Karpas-422 (cell line): ENCODE measurements at regions not wholly inside any gene's neighbourhood (a gene's known extent, or its start where the extent isn't known, plus 50 kb on each side); places are given as distances from the start of the nearest gene placed in this dataset.

Experiments used
- DNase-seq: peaks from one replicate; pipeline ENCODE4 v3.0.0-alpha.2; 2015
- H2AFZ ChIP-seq: fragments of 200-600 bp; sonication (generic); 2 replicates; pipeline ENCODE4 v1.6.1; 2014; ENCODE audit warnings: antibody characterized with exemption, low read length, mixed read lengths
- H3K27ac ChIP-seq: fragments of 200-600 bp; sonication (generic); 2 replicates; pipeline ENCODE4 v1.5.1; 2014; ENCODE audit warnings: mild to moderate bottlenecking, low read length, moderate library complexity
- H3K27me3 ChIP-seq: fragments of 200-600 bp; sonication (generic); 2 replicates; pipeline ENCODE4 v1.6.1; 2014; ENCODE audit warnings: low read length, mixed read lengths
- H3K36me3 ChIP-seq: fragments of 200-600 bp; sonication (generic); 2 replicates; pipeline ENCODE4 v1.6.1; 2014; ENCODE audit warnings: low read length, mixed read lengths; ENCODE audit not compliant: insufficient read depth
- H3K4me1 ChIP-seq: fragments of 200-600 bp; sonication (generic); 2 replicates; pipeline ENCODE4 v1.6.1; 2014; ENCODE audit warnings: mild to moderate bottlenecking, low read length, mixed read lengths
- H3K4me2 ChIP-seq: fragments of 200-600 bp; sonication (generic); 2 replicates; pipeline ENCODE4 v1.6.1; 2014; ENCODE audit warnings: low read length, low read depth, mild to moderate bottlenecking; ENCODE audit not compliant: poor library complexity, severe bottlenecking
- H3K4me3 ChIP-seq: fragments of 200-600 bp; sonication (generic); 2 replicates; pipeline ENCODE4 v1.5.1; 2014; ENCODE audit warnings: mild to moderate bottlenecking, antibody characterized with exemption, low read length, mixed read lengths
- H3K79me2 ChIP-seq: fragments of 200-600 bp; sonication (generic); 2 replicates; pipeline ENCODE4 v1.6.1; 2014; ENCODE audit warnings: mild to moderate bottlenecking, low read length, mixed read lengths
- H3K9ac ChIP-seq: fragments of 200-600 bp; sonication (generic); 2 replicates; pipeline ENCODE4 v1.6.0; 2014; ENCODE audit warnings: low read length
- H3K9me2 ChIP-seq: fragments of 200-600 bp; sonication (generic), shearing (Covaris generic); replicated peaks from 2 replicates; pipeline ENCODE4 v1.6.0; 2014; ENCODE audit warnings: mild to moderate bottlenecking, low read length, moderate library complexity; ENCODE audit not compliant: insufficient read depth
- H3K9me3 ChIP-seq: fragments of 300-700, 200-600 bp; sonication (generic); 2 replicates; pipeline ENCODE4 v1.6.1; 2014; ENCODE audit warnings: low read length, mixed read lengths
- H4K20me1 ChIP-seq: fragments of 200-600 bp; sonication (generic); 2 replicates; pipeline ENCODE4 v1.6.1; 2014; ENCODE audit warnings: mild to moderate bottlenecking, antibody characterized with exemption, low read length, low read depth; ENCODE audit not compliant: insufficient read depth

DNA sequence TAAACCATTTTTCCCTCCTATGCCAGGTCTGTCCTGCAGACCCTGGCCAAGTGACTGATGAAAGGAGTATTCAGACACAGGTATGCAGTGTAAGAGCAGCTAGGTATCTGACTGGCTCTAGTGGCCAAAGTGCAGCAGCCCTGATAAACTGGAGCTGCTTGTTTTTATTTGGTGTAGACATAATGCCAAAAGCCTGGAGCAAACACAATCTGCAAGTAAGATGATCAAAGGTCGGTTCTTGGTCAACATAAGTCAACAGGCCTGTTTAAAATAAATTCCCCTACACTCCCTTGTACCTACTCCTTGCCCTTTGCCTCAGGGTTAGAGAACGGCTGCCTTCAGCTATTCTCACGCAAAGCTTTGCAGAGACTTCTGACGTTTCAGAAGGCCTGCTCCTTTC is 1003.1 kb downstream of the ZPLD1 start:
- no peaks in the 10 kb centered on the region for H4K20me1 ChIP-seq
- no peak overlapping the region for H3K4me3 ChIP-seq
- no peaks in the 10 kb centered on the region for H3K9me2 ChIP-seq
- no peak overlapping the region for H3K27ac ChIP-seq
- no peaks in the 10 kb centered on the region for H3K27me3 ChIP-seq
- no peak overlapping the region for H2AFZ ChIP-seq
- H3K4me2 ChIP-seq, result no peak overlapping the region
- H3K79me2 ChIP-seq, result no peaks in the 10 kb centered on the region
- DNase-seq, result no peak
- no peaks in the 10 kb centered on the region for H3K36me3 ChIP-seq
- H3K9me3 ChIP-seq, result peaks cover 4% of the 10 kb centered on the region
- H3K4me1 ChIP-seq, result no peaks in the 10 kb centered on the region
- no peak overlapping the region for H3K9ac ChIP-seq

DNA sequence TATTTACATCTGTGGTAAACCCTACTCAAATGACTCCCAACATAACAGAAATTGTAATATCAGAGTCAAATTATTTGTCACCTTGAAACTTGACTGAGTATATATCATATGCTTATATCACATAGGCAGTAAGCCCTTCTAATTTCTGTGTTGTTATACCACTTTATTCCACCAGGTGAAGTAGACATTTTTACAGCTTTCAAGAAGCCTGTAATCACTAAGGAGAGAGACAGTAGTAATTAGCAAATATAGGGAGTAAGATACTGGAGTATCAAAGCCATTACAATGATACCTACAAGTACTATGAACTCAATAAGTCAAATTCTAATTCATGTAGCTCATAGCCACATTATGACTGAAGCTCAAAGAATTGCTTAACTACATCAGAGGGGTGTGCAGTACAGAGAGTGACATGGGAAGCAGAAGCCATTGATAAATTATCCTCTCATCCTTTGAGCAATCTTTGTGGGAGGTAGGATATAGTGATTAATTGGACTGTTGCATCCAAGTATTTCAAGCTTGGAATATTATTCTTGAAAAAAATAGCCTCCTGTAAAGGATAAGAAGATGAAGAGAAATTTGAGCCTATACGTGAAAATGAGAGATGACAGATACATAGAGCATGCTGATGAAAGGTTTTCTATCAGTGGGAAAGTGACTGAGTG is 1005.9 kb downstream of the ZPLD1 start:
- no peaks in the 10 kb centered on the region for H4K20me1 ChIP-seq
- no peak overlapping the region for H3K4me3 ChIP-seq
- H2AFZ ChIP-seq, result no peak overlapping the region

DNA sequence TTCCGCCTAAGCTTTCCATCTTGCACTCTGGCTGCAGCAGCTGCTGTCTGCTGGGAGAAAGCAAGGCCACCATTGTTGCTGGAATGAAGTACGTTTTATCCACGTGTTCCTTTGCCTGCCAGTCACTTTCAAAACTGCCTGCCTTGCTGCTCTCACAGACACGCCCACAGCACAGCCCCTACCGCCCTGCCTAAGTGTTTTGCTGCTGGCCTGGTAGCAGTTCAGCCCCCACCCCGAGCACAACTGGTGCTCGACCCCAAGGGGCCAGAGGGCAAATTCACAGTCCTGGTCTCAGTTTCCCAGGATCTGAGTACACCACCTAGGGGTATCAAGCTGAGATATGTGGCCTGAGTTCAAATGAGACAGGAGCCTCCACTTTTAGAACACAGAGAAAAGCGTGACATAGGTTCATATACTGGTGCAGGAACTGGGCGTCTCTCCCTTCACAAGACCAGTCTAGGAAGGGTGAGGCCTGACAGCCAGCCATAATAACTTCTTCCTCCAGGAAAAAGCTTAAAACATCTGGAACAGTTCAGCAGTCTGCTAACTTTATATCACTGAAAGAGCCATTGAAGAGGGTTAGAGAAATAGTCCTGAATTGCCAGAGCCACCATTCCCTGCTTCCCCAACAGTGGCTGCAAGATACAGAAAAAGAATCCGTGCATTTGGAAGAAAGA is 1012.3 kb downstream of the ZPLD1 start:
- no peaks in the 10 kb centered on the region for H4K20me1 ChIP-seq
- H2AFZ ChIP-seq, result no peak overlapping the region
- no peak for DNase-seq
- H3K36me3 ChIP-seq, result no peaks in the 10 kb centered on the region
- no peaks in the 10 kb centered on the region for H3K4me1 ChIP-seq
- H3K4me2 ChIP-seq, result no peak overlapping the region
- peaks cover 3% of the 10 kb centered on the region; the same call in 1 of the 2 replicates for H3K9me3 ChIP-seq
- no peaks in the 10 kb centered on the region for H3K79me2 ChIP-seq
- no peak overlapping the region for H3K4me3 ChIP-seq
- H3K9me2 ChIP-seq, result no peaks in the 10 kb centered on the region
- no peak overlapping the region for H3K27ac ChIP-seq
- no peaks in the 10 kb centered on the region for H3K27me3 ChIP-seq
- no peak overlapping the region for H3K9ac ChIP-seq

More for the DNA sequence above, 1005.9 kb downstream of the ZPLD1 start:
- Histone ChIP-seq H3K9ac (no peak overlapping the region), H3K9me2 (no peaks in the 10 kb centered on the region), H3K79me2 (no peaks in the 10 kb centered on the region), H3K4me2 (no peak overlapping the region), H3K36me3 (no peaks in the 10 kb centered on the region), H3K9me3 (peaks cover 4% of the 10 kb centered on the region), H3K4me1 (no peaks in the 10 kb centered on the region), H3K27me3 (no peaks in the 10 kb centered on the region), H3K27ac (no peak overlapping the region)
- DNase-seq, result peak; percentile 49

DNA sequence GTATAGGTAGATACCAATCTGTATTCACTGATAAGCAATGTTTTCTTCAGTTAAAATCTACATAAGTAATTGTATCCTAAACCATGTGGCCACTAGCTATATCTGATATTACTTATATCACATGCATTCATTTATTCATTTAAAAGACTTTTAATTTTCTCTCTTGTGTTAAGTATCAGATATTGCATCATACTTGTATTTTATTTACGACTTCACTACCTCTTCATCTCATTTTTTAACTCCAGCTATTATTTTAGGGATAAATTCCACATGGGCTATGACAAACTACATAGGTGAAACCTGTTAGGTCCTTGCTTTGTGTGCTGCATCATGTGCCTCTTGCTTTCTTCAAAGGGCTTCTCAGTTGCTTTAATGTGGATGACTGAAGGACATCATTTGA is 1018.3 kb downstream of the ZPLD1 start:
- Histone ChIP-seq H3K79me2 (no peaks in the 10 kb centered on the region), H3K36me3 (no peaks in the 10 kb centered on the region), H3K9me3 (0 out of 2 replicates have a peak, but pooled peaks cover 3% of the 10 kb centered on the region), H3K9me2 (no peaks in the 10 kb centered on the region), H4K20me1 (no peaks in the 10 kb centered on the region), H3K4me1 (no peaks in the 10 kb centered on the region), H3K4me3 (no peak overlapping the region), H3K27me3 (no peaks in the 10 kb centered on the region), H2AFZ (no peak overlapping the region), H3K4me2 (no peak overlapping the region), H3K27ac (no peak overlapping the region), H3K9ac (no peak overlapping the region)
- DNase-seq, result no peak

DNA sequence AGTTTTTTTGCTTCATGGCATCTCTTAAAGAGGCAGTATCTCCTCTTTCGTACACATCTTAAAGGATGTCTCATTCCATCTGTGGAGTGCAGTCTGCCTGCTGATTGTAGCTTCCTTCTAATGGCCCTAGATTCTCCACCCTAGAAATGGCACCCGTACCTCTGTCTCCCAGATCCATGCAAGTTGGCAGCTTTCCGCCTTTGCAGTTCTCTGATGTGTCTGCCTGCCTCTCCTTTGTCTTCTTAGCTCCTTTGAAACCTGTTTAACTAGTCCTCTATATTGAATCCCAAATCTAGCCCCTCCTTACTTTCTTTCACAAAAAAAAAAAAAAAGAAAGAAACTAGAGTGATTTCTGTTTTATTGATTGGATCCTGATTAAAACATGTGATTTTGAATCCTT is 1025.0 kb downstream of the ZPLD1 start:
- no peaks in the 10 kb centered on the region for H3K27me3 ChIP-seq
- no peak overlapping the region for H3K27ac ChIP-seq
- no peak overlapping the region for H2AFZ ChIP-seq
- no peaks in the 10 kb centered on the region for H3K9me2 ChIP-seq
- no peaks in the 10 kb centered on the region; the same call in 1 of the 2 replicates for H3K9me3 ChIP-seq
- H3K9ac ChIP-seq, result no peak overlapping the region
- H3K4me1 ChIP-seq, result no peaks in the 10 kb centered on the region
- no peaks in the 10 kb centered on the region for H3K79me2 ChIP-seq
- H4K20me1 ChIP-seq, result no peaks in the 10 kb centered on the region
- no peak overlapping the region for H3K4me2 ChIP-seq
- H3K36me3 ChIP-seq, result no peaks in the 10 kb centered on the region
- no peak for DNase-seq
- no peak overlapping the region for H3K4me3 ChIP-seq

DNA sequence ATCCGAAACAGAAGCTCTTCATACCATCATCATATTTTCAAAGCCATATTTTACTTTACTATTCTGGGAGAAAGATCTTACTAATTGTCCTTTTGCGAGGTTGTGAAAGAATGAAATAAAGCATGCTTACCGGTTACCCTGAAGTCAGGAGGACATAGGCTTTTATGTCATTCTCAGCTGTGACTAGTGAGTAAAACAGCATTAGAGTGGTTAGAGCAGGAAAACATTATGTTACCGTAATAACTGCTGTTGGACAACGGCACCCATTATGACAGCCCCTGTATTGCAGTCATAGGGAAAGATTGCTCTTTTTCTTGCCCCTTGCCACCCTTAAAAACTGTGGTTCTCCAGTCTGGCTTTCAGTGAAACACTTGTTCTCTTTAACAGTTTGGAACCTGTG is 1035.7 kb downstream of the ZPLD1 start:
- H3K4me3 ChIP-seq, result no peak overlapping the region
- peaks cover 14% of the 10 kb centered on the region for H3K9me3 ChIP-seq
- DNase-seq, result no peak
- H3K79me2 ChIP-seq, result no peaks in the 10 kb centered on the region
- H3K4me1 ChIP-seq, result no peaks in the 10 kb centered on the region
- H2AFZ ChIP-seq, result no peak overlapping the region
- no peaks in the 10 kb centered on the region for H4K20me1 ChIP-seq
- H3K9me2 ChIP-seq, result no peaks in the 10 kb centered on the region
- no peak overlapping the region for H3K4me2 ChIP-seq
- no peaks in the 10 kb centered on the region for H3K27me3 ChIP-seq
- no peak overlapping the region for H3K27ac ChIP-seq
- H3K9ac ChIP-seq, result no peak overlapping the region
- no peaks in the 10 kb centered on the region for H3K36me3 ChIP-seq

DNA sequence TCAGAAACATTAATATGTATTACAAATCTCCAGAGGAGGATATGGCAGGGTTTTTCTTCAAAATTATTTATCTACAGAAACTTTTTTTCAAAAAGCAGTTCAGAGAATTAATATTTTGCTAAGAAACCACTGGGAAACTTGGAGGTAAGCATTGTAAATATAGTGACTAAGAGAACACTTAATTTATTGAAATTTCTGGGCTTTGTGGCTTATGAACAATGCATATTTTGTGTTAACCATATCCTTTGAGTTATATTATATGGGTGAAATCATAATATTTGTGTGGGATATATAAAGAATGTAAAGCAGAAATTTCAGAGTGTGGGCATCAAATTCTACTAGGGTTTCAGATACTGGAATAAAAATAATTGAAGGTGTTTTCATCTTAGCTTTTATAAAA is 1059.2 kb downstream of the ZPLD1 start:
- DNase-seq, result no peak
- H4K20me1 ChIP-seq, result no peaks in the 10 kb centered on the region

DNA sequence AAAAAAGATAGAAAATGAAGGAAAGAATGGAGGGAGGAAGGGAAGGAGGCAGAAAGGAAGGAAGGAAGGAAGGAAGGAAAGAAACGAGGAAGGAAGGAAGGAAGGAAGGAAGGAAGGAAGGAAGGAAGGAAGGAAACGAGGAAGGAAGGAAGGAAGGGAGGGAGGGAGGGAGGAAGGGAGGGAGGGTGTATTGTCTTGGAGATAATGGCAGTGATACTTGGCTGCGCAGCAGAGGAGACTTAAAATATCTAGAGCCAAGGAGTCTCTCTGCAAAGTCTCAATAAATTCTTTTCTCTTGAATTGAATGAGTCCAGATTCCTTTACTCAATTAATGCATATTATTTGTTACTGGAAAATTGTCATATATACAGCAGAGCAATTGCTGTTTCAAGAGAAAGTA is 1059.7 kb downstream of the ZPLD1 start:
- no peaks in the 10 kb centered on the region for H3K36me3 ChIP-seq
- no peaks in the 10 kb centered on the region for H3K4me1 ChIP-seq
- H3K27ac ChIP-seq, result no peak overlapping the region
- H3K27me3 ChIP-seq, result no peaks in the 10 kb centered on the region
- H3K4me3 ChIP-seq, result no peak overlapping the region
- no peaks in the 10 kb centered on the region; the same call in 1 of the 2 replicates for H3K9me2 ChIP-seq
- H3K79me2 ChIP-seq, result no peaks in the 10 kb centered on the region
- DNase-seq, result no peak
- no peak overlapping the region for H3K9ac ChIP-seq
- peaks cover 5% of the 10 kb centered on the region; the same call in 1 of the 2 replicates for H3K9me3 ChIP-seq
- H4K20me1 ChIP-seq, result no peaks in the 10 kb centered on the region
- no peak overlapping the region for H3K4me2 ChIP-seq
- no peak overlapping the region for H2AFZ ChIP-seq

More for the DNA sequence above, 1059.2 kb downstream of the ZPLD1 start:
- no peak overlapping the region for H2AFZ ChIP-seq
- peaks cover 4% of the 10 kb centered on the region; the same call in 1 of the 2 replicates for H3K9me3 ChIP-seq
- H3K9ac ChIP-seq, result no peak overlapping the region
- no peaks in the 10 kb centered on the region; the same call in 1 of the 2 replicates for H3K9me2 ChIP-seq
- no peaks in the 10 kb centered on the region for H3K79me2 ChIP-seq
- no peak overlapping the region for H3K27ac ChIP-seq
- H3K4me3 ChIP-seq, result no peak overlapping the region
- H3K4me2 ChIP-seq, result no peak overlapping the region
- no peaks in the 10 kb centered on the region for H3K4me1 ChIP-seq
- H3K36me3 ChIP-seq, result no peaks in the 10 kb centered on the region
- H3K27me3 ChIP-seq, result no peaks in the 10 kb centered on the region
